HL-60 (cell line): ENCODE measurements at regions not wholly inside any gene's neighbourhood (a gene's known extent, or its start where the extent isn't known, plus 50 kb on each side); places are given as distances from the start of the nearest gene placed in this dataset.

Experiments used
- POLR2AphosphoS5 ChIP-seq: IDR thresholded peaks from 2 replicates; pipeline ENCODE4 v1.6.1; 2012; ENCODE audit warnings: low read depth
- TF ChIP-seq, protein P1 (sequence below): IDR thresholded peaks from one replicate; pipeline ENCODE4 v1.5.1; 2011; ENCODE audit warnings: low read length, control low read depth, inconsistent platforms; ENCODE audit not compliant: insufficient read depth

DNA sequence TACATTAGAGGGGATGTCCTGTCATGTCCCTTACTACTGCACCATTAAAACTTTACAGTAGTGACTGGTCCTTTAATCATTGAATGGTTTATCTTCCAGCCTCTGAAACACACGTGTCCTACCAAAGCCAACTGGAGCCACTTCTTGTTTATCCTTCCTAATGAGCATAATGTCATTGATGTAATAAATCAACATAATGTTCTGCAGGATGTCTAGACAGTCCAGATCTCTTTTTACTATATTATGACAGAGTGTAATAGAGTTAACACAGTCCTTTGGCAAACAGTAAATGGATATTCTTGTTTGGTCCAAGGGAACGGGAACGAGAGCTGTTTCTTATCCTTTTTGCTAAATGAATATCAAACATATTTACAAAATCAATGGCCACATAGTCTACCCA is 88.1 kb upstream of the PTPRD start:
- TF ChIP-seq, protein P1, sequence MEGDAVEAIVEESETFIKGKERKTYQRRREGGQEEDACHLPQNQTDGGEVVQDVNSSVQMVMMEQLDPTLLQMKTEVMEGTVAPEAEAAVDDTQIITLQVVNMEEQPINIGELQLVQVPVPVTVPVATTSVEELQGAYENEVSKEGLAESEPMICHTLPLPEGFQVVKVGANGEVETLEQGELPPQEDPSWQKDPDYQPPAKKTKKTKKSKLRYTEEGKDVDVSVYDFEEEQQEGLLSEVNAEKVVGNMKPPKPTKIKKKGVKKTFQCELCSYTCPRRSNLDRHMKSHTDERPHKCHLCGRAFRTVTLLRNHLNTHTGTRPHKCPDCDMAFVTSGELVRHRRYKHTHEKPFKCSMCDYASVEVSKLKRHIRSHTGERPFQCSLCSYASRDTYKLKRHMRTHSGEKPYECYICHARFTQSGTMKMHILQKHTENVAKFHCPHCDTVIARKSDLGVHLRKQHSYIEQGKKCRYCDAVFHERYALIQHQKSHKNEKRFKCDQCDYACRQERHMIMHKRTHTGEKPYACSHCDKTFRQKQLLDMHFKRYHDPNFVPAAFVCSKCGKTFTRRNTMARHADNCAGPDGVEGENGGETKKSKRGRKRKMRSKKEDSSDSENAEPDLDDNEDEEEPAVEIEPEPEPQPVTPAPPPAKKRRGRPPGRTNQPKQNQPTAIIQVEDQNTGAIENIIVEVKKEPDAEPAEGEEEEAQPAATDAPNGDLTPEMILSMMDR = no peak
- no peak for TF ChIP-seq POLR2AphosphoS5
